ENCODE measurements at regions not wholly inside any gene's neighbourhood (a gene's known extent, or its start where the extent isn't known, plus 50 kb on each side); places are given as distances from the start of the nearest gene placed in this dataset.

- no peak for TF ChIP-seq ZNF462 (CRISPR knock-in tag; IDR thresholded peaks at IDR 0.05)
- no peak for TF ChIP-seq STAT1 (IDR thresholded peaks at IDR 0.05; ENCODE audit: unreplicated experiment)
- TF ChIP-seq JUNB (IDR thresholded peaks at IDR 0.05; ENCODE audit: unreplicated experiment): no peak
- no peak for TF ChIP-seq ZNF114 (CRISPR knock-in tag; IDR thresholded peaks at IDR 0.05)
Observed at GRCh38 chr3:59526999-59527398, 477.2 kb upstream of the CFAP20DC start (continued).

- Histone ChIP-seq H3K36me3 (ENCODE audit: insufficient read depth) (no peaks in the 10 kb centered on the region), H3K79me2 (replicated peaks; ENCODE audit: insufficient read depth) (no peaks in the 10 kb centered on the region), H3K4me2 (no peak overlapping the region), H3F3A (replicated peaks; ENCODE audit: low read depth) (no peaks in the 10 kb centered on the region), H3K9me2 (ENCODE audit: insufficient read depth) (0 out of 2 replicates have a peak, but pooled peaks cover 10% of the 10 kb centered on the region), H3K27me3 (ENCODE audit: insufficient read depth) (no peaks in the 10 kb centered on the region), H3K27ac (ENCODE audit: low read depth) (no peak overlapping the region), H4K20me1 (replicated peaks; ENCODE audit: insufficient read depth) (no peaks in the 10 kb centered on the region), H3K4me1 (ENCODE audit: insufficient read depth) (no peaks in the 10 kb centered on the region), H2AFZ (no peak overlapping the region), H3K4me3 (no peak overlapping the region)
- H3K36me3 Mint-ChIP-seq (ENCODE audit: low read depth): no peaks in the 10 kb centered on the region
- TF ChIP-seq NANOG (IDR thresholded peaks at IDR 0.05; ENCODE audit: borderline replicate concordance): no peak
- TF ChIP-seq CREB1 (CRISPR knock-in tag; IDR thresholded peaks at IDR 0.05; ENCODE audit: low read depth): no peak
- no peak for TF ChIP-seq ZNF114 (CRISPR knock-in tag; IDR thresholded peaks at IDR 0.05)
- no peak for TF ChIP-seq CTCF (conservative IDR thresholded peaks at IDR 0.05; ENCODE audit: low read depth in 2 of 2)
- ATAC-seq (no peak), DNase-seq (ENCODE audit: low spot score) (no peak)
- no peaks in the 10 kb centered on the region for H3K9me3 Mint-ChIP-seq
- H3K27ac Mint-ChIP-seq: no peak overlapping the region
- H3K27me3 Mint-ChIP-seq (ENCODE audit: insufficient read depth, low read depth, poor library complexity): peaks cover 2% of the 10 kb centered on the region
- no peak overlapping the region for H3K4me3 Mint-ChIP-seq
- H3K4me1 Mint-ChIP-seq: no peaks in the 10 kb centered on the region
Observed at GRCh38 chr3:59522550-59522949, 472.7 kb upstream of the CFAP20DC start.
